ENCODE measurements at regions not wholly inside any gene's neighbourhood (a gene's known extent, or its start where the extent isn't known, plus 50 kb on each side); places are given as distances from the start of the nearest gene placed in this dataset.

- TF ChIP-seq CTCF (tag by site-specific recombination; IDR thresholded peaks at IDR 0.05), result no peak
- TF ChIP-seq ZNF140 (tag by site-specific recombination; IDR thresholded peaks at IDR 0.05), result no peak
- TF ChIP-seq ZBTB20 (tag by site-specific recombination; IDR thresholded peaks at IDR 0.05), result no peak
- no peak for TF ChIP-seq ZNF629 (tag by site-specific recombination; IDR thresholded peaks at IDR 0.05)
- TF ChIP-seq, protein P1, sequence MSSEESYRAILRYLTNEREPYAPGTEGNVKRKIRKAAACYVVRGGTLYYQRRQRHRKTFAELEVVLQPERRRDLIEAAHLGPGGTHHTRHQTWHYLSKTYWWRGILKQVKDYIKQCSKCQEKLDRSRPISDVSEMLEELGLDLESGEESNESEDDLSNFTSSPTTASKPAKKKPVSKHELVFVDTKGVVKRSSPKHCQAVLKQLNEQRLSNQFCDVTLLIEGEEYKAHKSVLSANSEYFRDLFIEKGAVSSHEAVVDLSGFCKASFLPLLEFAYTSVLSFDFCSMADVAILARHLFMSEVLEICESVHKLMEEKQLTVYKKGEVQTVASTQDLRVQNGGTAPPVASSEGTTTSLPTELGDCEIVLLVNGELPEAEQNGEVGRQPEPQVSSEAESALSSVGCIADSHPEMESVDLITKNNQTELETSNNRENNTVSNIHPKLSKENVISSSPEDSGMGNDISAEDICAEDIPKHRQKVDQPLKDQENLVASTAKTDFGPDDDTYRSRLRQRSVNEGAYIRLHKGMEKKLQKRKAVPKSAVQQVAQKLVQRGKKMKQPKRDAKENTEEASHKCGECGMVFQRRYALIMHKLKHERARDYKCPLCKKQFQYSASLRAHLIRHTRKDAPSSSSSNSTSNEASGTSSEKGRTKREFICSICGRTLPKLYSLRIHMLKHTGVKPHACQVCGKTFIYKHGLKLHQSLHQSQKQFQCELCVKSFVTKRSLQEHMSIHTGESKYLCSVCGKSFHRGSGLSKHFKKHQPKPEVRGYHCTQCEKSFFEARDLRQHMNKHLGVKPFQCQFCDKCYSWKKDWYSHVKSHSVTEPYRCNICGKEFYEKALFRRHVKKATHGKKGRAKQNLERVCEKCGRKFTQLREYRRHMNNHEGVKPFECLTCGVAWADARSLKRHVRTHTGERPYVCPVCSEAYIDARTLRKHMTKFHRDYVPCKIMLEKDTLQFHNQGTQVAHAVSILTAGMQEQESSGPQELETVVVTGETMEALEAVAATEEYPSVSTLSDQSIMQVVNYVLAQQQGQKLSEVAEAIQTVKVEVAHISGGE (tag by site-specific recombination; conservative IDR thresholded peaks at IDR 0.05; ENCODE audit: low read depth), result no peak
- no peak for TF ChIP-seq BCL11A (tag by site-specific recombination; IDR thresholded peaks at IDR 0.05; ENCODE audit: low read depth)
- TF ChIP-seq ZNF521 (tag by site-specific recombination; IDR thresholded peaks at IDR 0.05), result no peak
- no peak for TF ChIP-seq ZNF48 (tag by site-specific recombination; IDR thresholded peaks at IDR 0.05)
- no peak for TF ChIP-seq ZNF501 (tag by site-specific recombination; IDR thresholded peaks at IDR 0.05)
- no peak for TF ChIP-seq PRDM4 (tag by site-specific recombination; IDR thresholded peaks at IDR 0.05)
These were observed 241.6 kb upstream of the NT5C1B start for GRCh38 chr2:18830962-18831361.

Measured in HEK293 (cell line).